ENCODE measurements at regions not wholly inside any gene's neighbourhood (a gene's known extent, or its start where the extent isn't known, plus 50 kb on each side); places are given as distances from the start of the nearest gene placed in this dataset.

- no CpG with 5 or more reads among the region's 2 CpGs for WGBS (ENCODE audit: extremely low coverage, insufficient read length, low lambda C conversion rate)
- H3K4me1 Mint-ChIP-seq = no peaks in the 10 kb centered on the region
These were observed 1674.2 kb downstream of the PCDH9 start for GRCh38 chr13:65555962-65556361.

More at GRCh38 chr13:65555962-65556361, 1674.2 kb downstream of the PCDH9 start:
- no peak for TF ChIP-seq CTCF (conservative IDR thresholded peaks at IDR 0.05)
- Histone ChIP-seq H2BK5ac (ENCODE audit: insufficient read length, low read length) (no peak overlapping the region), H2BK12ac (ENCODE audit: insufficient read length, low read depth, low read length) (no peak overlapping the region), H3K23ac (ENCODE audit: insufficient read length, low read depth, low read length) (no peak overlapping the region), H2BK120ac (ENCODE audit: low read depth, low read length, poor library complexity, severe bottlenecking) (no peak overlapping the region), H3K14ac (ENCODE audit: insufficient read depth, low read length) (no peak overlapping the region), H3K27ac (ENCODE audit: insufficient read length, low read depth, low read length) (no peak overlapping the region), H3K18ac (ENCODE audit: insufficient read length, low read depth, low read length) (no peak overlapping the region), H3K4ac (ENCODE audit: low read depth, low read length) (no peak overlapping the region), H3K4me2 (ENCODE audit: insufficient read depth, insufficient read length, low read length) (no peak overlapping the region), H3K27me3 (ENCODE audit: insufficient read depth, low read length) (no peaks in the 10 kb centered on the region), H2BK15ac (ENCODE audit: low read depth, low read length) (no peak overlapping the region), H3K9ac (ENCODE audit: extremely low read depth, insufficient read length, low read length) (no peak overlapping the region), H4K20me1 (ENCODE audit: control insufficient read depth, insufficient read depth, insufficient read length) (no peaks in the 10 kb centered on the region), H4K91ac (ENCODE audit: insufficient read length, low read depth, low read length) (no peak overlapping the region), H3K9me3 (ENCODE audit: control insufficient read depth, low read depth, low read length) (no peaks in the 10 kb centered on the region), H3K79me2 (ENCODE audit: insufficient read depth, low read length) (no peaks in the 10 kb centered on the region), H3K56ac (ENCODE audit: insufficient read length, low read depth, low read length) (no peak overlapping the region), H3T11ph (ENCODE audit: low read length) (no peak overlapping the region), H2AK5ac (ENCODE audit: insufficient read length, low read length) (no peak overlapping the region), H2AFZ (ENCODE audit: low read length) (no peak overlapping the region), H4K5ac (ENCODE audit: insufficient read length, low read depth, low read length) (no peak overlapping the region), H3K23me2 (ENCODE audit: insufficient read length, low read depth, low read length, poor library complexity, severe bottlenecking) (no peaks in the 10 kb centered on the region), H4K8ac (replicated peaks; ENCODE audit: insufficient read length, low read depth, low read length) (no peak overlapping the region), H3K4me1 (ENCODE audit: insufficient read depth, low read length) (no peaks in the 10 kb centered on the region), H2BK20ac (ENCODE audit: low read depth, low read length, poor library complexity, severe bottlenecking) (no peak overlapping the region), H3K79me1 (ENCODE audit: insufficient read depth, low read depth, low read length, poor library complexity, severe bottlenecking) (no peaks in the 10 kb centered on the region)
- no peak for DNase-seq
- no peak overlapping the region for H3K27ac Mint-ChIP-seq
- peaks cover 29 to 35% of the 10 kb centered on the region in 2 experiments for H3K9me3 Mint-ChIP-seq
- H3K27me3 Mint-ChIP-seq (ENCODE audit: low read depth) = peaks cover 2% of the 10 kb centered on the region; the same call in 1 of the 2 replicates
- no peak overlapping the region for H3K4me3 Mint-ChIP-seq
- peaks cover 7 to 18% (median 16%) of the 10 kb centered on the region in 3 experiments for H3K36me3 Mint-ChIP-seq (ENCODE audit: insufficient read depth in 1 of 3, low read depth in 3 of 3)
